HEK293 (cell line): ENCODE measurements at regions not wholly inside any gene's neighbourhood (a gene's known extent, or its start where the extent isn't known, plus 50 kb on each side); places are given as distances from the start of the nearest gene placed in this dataset.

Source experiments
- CTCF ChIA-PET: fragments of 350-600 bp; formaldehyde crosslinking; extraction: SDS; loops from one replicate; lab custom pipeline; 2021; ENCODE audit warnings: antibody characterized with exemption; lab: Yijun Ruan, JAX
- POLR2A ChIA-PET: fragments of 300-600 bp; formaldehyde crosslinking; extraction: SDS; loops from one replicate; lab custom pipeline; 2020; ENCODE audit warnings: antibody characterized with exemption, inconsistent platforms; lab: Yijun Ruan, JAX
- H3K27ac ChIP-seq: fragments of 200-500 bp; sonication (Bioruptor generic); 2 replicates; pipeline ENCODE4 v1.5.1; 2014; ENCODE audit warnings: low read depth, low read length, control low read depth, inconsistent platforms; ENCODE audit errors: extremely low read depth
- H3K36me3 ChIP-seq, 2 experiments: fragments of 200-500 bp in 1 of 2; sonication (Bioruptor generic) in 1 of 2; 1 replicate in 1 of 2; 2 replicates in 1 of 2; pipeline ENCODE4 v1.5.1; 2014 to 2017; ENCODE audit warnings: inconsistent platforms in 2 of 2, low read length in 2 of 2; ENCODE audit not compliant: control insufficient read depth in 2 of 2, insufficient read depth in 1 of 2
- H3K4me1 ChIP-seq: fragments of 200-500 bp; sonication (Bioruptor generic); 2 replicates; pipeline ENCODE4 v1.5.1; 2014; ENCODE audit warnings: mild to moderate bottlenecking, low read length, inconsistent platforms; ENCODE audit not compliant: control insufficient read depth, insufficient read depth
- H3K4me3 ChIP-seq: 2 replicates; pipeline ENCODE4 v1.5.1; 2011; ENCODE audit warnings: low read depth, mild to moderate bottlenecking, control low read depth, low read length, moderate library complexity
- H3K9me3 ChIP-seq: fragments of 200-500 bp; sonication (Bioruptor generic); 2 replicates; pipeline ENCODE4 v1.5.1; 2014; ENCODE audit warnings: low read depth, low read length, inconsistent platforms; ENCODE audit not compliant: control insufficient read depth, insufficient read depth
- AEBP2 ChIP-seq: fragments of 450-650 bp; formaldehyde crosslinking; IDR thresholded peaks from 2 replicates; pipeline ENCODE4 v1.5.1; 2016; ENCODE audit warnings: missing biosample characterization, missing genetic modification characterization, borderline replicate concordance
- ATF2 ChIP-seq: fragments of 450-650 bp; formaldehyde crosslinking; IDR thresholded peaks from 2 replicates; pipeline ENCODE4 v1.5.1; 2016; ENCODE audit warnings: missing biosample characterization, missing genetic modification characterization, low read depth
- BCL11B ChIP-seq: fragments of 450-650 bp; formaldehyde crosslinking; IDR thresholded peaks from 2 replicates; pipeline ENCODE4 v1.5.1; 2016; ENCODE audit warnings: low read depth, missing biosample characterization, missing genetic modification characterization
- EGR2 ChIP-seq: fragments of 450-650 bp; formaldehyde crosslinking; IDR thresholded peaks from 2 replicates; pipeline ENCODE4 v1.5.1; 2016; ENCODE audit warnings: low read depth, missing biosample characterization, missing genetic modification characterization
- HOXC10 ChIP-seq: sonication (generic); formaldehyde crosslinking; IDR thresholded peaks from 2 replicates; pipeline ENCODE4 v1.8.1; 2023; ENCODE audit warnings: mild to moderate bottlenecking, missing genetic modification reagents
- HOXD13 ChIP-seq: sonication (generic); formaldehyde crosslinking; IDR thresholded peaks from 2 replicates; pipeline ENCODE4 v1.8.0; 2022; ENCODE audit warnings: missing genetic modification reagents, borderline replicate concordance
- MEIS1 ChIP-seq: sonication (generic); formaldehyde crosslinking; IDR thresholded peaks from 2 replicates; pipeline ENCODE4 v1.8.1; 2022; ENCODE audit warnings: missing genetic modification reagents, mild to moderate bottlenecking, borderline replicate concordance
- OSR2 ChIP-seq: fragments of 450-650 bp; formaldehyde crosslinking; IDR thresholded peaks from 2 replicates; pipeline ENCODE4 v1.5.1; 2016; ENCODE audit warnings: missing biosample characterization, missing genetic modification characterization
- REPIN1 ChIP-seq: fragments of 450-650 bp; formaldehyde crosslinking; IDR thresholded peaks from 2 replicates; pipeline ENCODE4 v1.5.1; 2017; ENCODE audit warnings: missing biosample characterization, missing genetic modification characterization, low read depth
- SCRT1 ChIP-seq: fragments of 450-650 bp; formaldehyde crosslinking; IDR thresholded peaks from 2 replicates; pipeline ENCODE4 v1.5.1; 2016; ENCODE audit warnings: missing biosample characterization, missing genetic modification characterization, borderline replicate concordance
- ZBTB1 ChIP-seq: fragments of 450-650 bp; formaldehyde crosslinking; IDR thresholded peaks from 2 replicates; pipeline ENCODE4 v1.5.1; 2016; ENCODE audit warnings: missing biosample characterization, missing genetic modification characterization
- ZBTB49 ChIP-seq: fragments of 450-650 bp; formaldehyde crosslinking; IDR thresholded peaks from 2 replicates; pipeline ENCODE4 v1.5.1; 2016; ENCODE audit warnings: missing biosample characterization, missing genetic modification characterization, low read depth
- ZIC2 ChIP-seq: fragments of 450-650 bp; formaldehyde crosslinking; IDR thresholded peaks from 2 replicates; pipeline ENCODE4 v1.5.1; 2016; ENCODE audit warnings: missing biosample characterization, missing genetic modification characterization
- ZNF140 ChIP-seq: fragments of 450-650 bp; formaldehyde crosslinking; IDR thresholded peaks from 2 replicates; pipeline ENCODE4 v1.5.1; 2016; ENCODE audit warnings: missing biosample characterization, missing genetic modification characterization
- ZNF148 ChIP-seq: fragments of 450-650 bp; formaldehyde crosslinking; IDR thresholded peaks from 2 replicates; pipeline ENCODE4 v1.5.0; 2017; ENCODE audit warnings: missing biosample characterization, missing genetic modification characterization, borderline replicate concordance
- ZNF221 ChIP-seq: fragments of 450-650 bp; formaldehyde crosslinking; IDR thresholded peaks from 2 replicates; pipeline ENCODE4 v1.5.1; 2017; ENCODE audit warnings: missing biosample characterization, missing genetic modification characterization, borderline replicate concordance
- ZNF518A ChIP-seq: fragments of 450-650 bp; formaldehyde crosslinking; conservative IDR thresholded peaks from 2 replicates; pipeline ENCODE4 v1.5.1; 2016; ENCODE audit warnings: low read depth, missing biosample characterization, missing genetic modification characterization
- ZNF571 ChIP-seq: fragments of 450-650 bp; formaldehyde crosslinking; IDR thresholded peaks from 2 replicates; pipeline ENCODE4 v1.5.0; 2017; ENCODE audit warnings: missing biosample characterization, missing genetic modification characterization
- ZNF791 ChIP-seq: fragments of 450-650 bp; formaldehyde crosslinking; IDR thresholded peaks from 2 replicates; pipeline ENCODE4 v1.5.1; 2016; ENCODE audit warnings: missing biosample characterization, missing genetic modification characterization

GRCh38 chr7:30214651-30215137 lies 69.7 kb upstream of the ZNRF2 start:
- ChIA-PET POLR2A (no interaction called here), CTCF (no interaction called here)
- H3K4me1 ChIP-seq, result no peaks in the 10 kb centered on the region

GRCh38 chr7:30221764-30222163 lies 62.6 kb upstream of the ZNRF2 start:
- CTCF ChIA-PET, result no interaction called here
- Histone ChIP-seq H3K4me1 (no peaks in the 10 kb centered on the region), H3K27ac (no peak overlapping the region), H3K36me3 (no peaks in the 10 kb centered on the region), H3K9me3 (no peaks in the 10 kb centered on the region)
- TF ChIP-seq OSR2 (tag by site-specific recombination), result no peak
- no peak for TF ChIP-seq HOXC10
- no peak for TF ChIP-seq ZNF221 (tag by site-specific recombination)
- TF ChIP-seq ZIC2 (tag by site-specific recombination), result no peak
- TF ChIP-seq SCRT1 (tag by site-specific recombination), result no peak
- no peak for TF ChIP-seq ZNF148
- TF ChIP-seq REPIN1 (tag by site-specific recombination), result no peak
- no peak for TF ChIP-seq HOXD13
- TF ChIP-seq ZNF140 (tag by site-specific recombination), result no peak
- no peak for TF ChIP-seq AEBP2
- TF ChIP-seq ZBTB49 (tag by site-specific recombination), result no peak
- TF ChIP-seq ATF2 (tag by site-specific recombination), result no peak
- no peak for TF ChIP-seq ZNF791 (tag by site-specific recombination)
- no peak for TF ChIP-seq ZNF518A
- no peak for TF ChIP-seq ZBTB1
- TF ChIP-seq ZNF571 (tag by site-specific recombination), result no peak
- TF ChIP-seq, all 188 proteins: peak for 0
- no peak overlapping the region for H3K4me3 ChIP-seq
- POLR2A ChIA-PET, result no interaction called here

More at GRCh38 chr7:30214651-30215137, 69.7 kb upstream of the ZNRF2 start:
- Histone ChIP-seq H3K4me3 (no peak overlapping the region), H3K9me3 (no peaks in the 10 kb centered on the region), H3K36me3 (no peaks in the 10 kb centered on the region), H3K27ac (no peak overlapping the region)
- TF ChIP-seq BCL11B (tag by site-specific recombination) (no peak), EGR2 (tag by site-specific recombination) (no peak), ZNF571 (tag by site-specific recombination) (no peak), MEIS1 (CRISPR knock-in tag) (no peak)
